Spleen (tissue), 7 donors: ENCODE measurements at regions not wholly inside any gene's neighbourhood (a gene's known extent, or its start where the extent isn't known, plus 50 kb on each side); places are given as distances from the start of the nearest gene placed in this dataset.

Experiments used
- CTCF ChIP-seq, 11 experiments: fragments of 200-600 bp in 7 of 11; fragments of 450-650 bp in 4 of 11; sonication (generic) in 4 of 11; IDR thresholded peaks in 8 of 11; conservative IDR thresholded peaks in 3 of 11; 1 replicate in 7 of 11; 2 replicates in 4 of 11; pipeline versions ENCODE4 v1.4.0 to v1.8.0; 2016 to 2021; ENCODE audit warnings: antibody characterized with exemption in 11 of 11, inconsistent platforms in 4 of 11, mild to moderate bottlenecking in 1 of 11
- POLR2A ChIP-seq, 3 donors: fragments of 450-650 bp; IDR thresholded peaks; one replicate each; pipeline ENCODE4 v1.5.1; 2017; ENCODE audit warnings: antibody characterized with exemption in 3 of 3, mild to moderate bottlenecking in 1 of 3
- POLR2AphosphoS5 ChIP-seq, 3 donors: sonication (generic); formaldehyde crosslinking; IDR thresholded peaks; one replicate each; pipeline ENCODE4 v1.5.1; 2017; ENCODE audit warnings: antibody characterized with exemption in 3 of 3
- donor health status: DM: no; HTN: no; CAD: no; lungs with moderate emphysema.
- donor health status: DM: no; HTN: no; CAD: no.
- donor health status: DM: no; HTN: no; CAD: no.

GRCh38 chr11:121907379-121907778 is 208.6 kb downstream of the BLID start:
- no peak for TF ChIP-seq POLR2AphosphoS5 (IDR thresholded peaks at IDR 0.05)
- TF ChIP-seq CTCF (IDR thresholded peaks at IDR 0.05 in 8 of 11, conservative IDR thresholded peaks at IDR 0.05 in 3 of 11), result no peak
- TF ChIP-seq POLR2A (IDR thresholded peaks at IDR 0.05), result no peak
